ENCODE measurements at regions not wholly inside any gene's neighbourhood (a gene's known extent, or its start where the extent isn't known, plus 50 kb on each side); places are given as distances from the start of the nearest gene placed in this dataset.

- DNase-seq (no peak), ATAC-seq (ENCODE audit: insufficient read depth, low read depth) (no peak)
- H3K4me2 ChIP-seq (ENCODE audit: insufficient read depth, low read length): no peak overlapping the region
- H3K36me3 ChIP-seq (ENCODE audit: insufficient read depth, low read length): no peaks in the 10 kb centered on the region
- no peak overlapping the region for H2AFZ ChIP-seq (ENCODE audit: low read depth, low read length)
- H3K4me1 ChIP-seq (ENCODE audit: insufficient read depth, low read length): no peaks in the 10 kb centered on the region
- H4K20me1 ChIP-seq (ENCODE audit: insufficient read depth, low read length): no peaks in the 10 kb centered on the region
- no peak overlapping the region for H3K27ac ChIP-seq (ENCODE audit: low read length)
- TF ChIP-seq CTCF (IDR thresholded peaks at IDR 0.05; ENCODE audit: borderline replicate concordance, extremely low read depth, low read length, poor library complexity, severe bottlenecking) (no peak), EZH2 (IDR thresholded peaks at IDR 0.05; ENCODE audit: borderline replicate concordance, low read depth, low read length, severe bottlenecking) (no peak)
- H3K9me3 ChIP-seq (ENCODE audit: insufficient read depth, low read length, severe bottlenecking): no peaks in the 10 kb centered on the region
- no peaks in the 10 kb centered on the region for H3K79me2 ChIP-seq (ENCODE audit: insufficient read depth, low read length)
- H3K27me3 ChIP-seq (ENCODE audit: insufficient read depth, low read length, poor library complexity): no peaks in the 10 kb centered on the region
- H3K9ac ChIP-seq (ENCODE audit: low read depth, low read length): no peak overlapping the region
- H3K4me3 ChIP-seq (ENCODE audit: low read depth in 1 of 2, low read length in 2 of 2): no peak overlapping the region
These were observed 57.2 kb upstream of the FGF10 start for GRCh38 chr5:44446399-44446798.

GRCh38 chr5:44443172-44443571 is 54.0 kb upstream of the FGF10 start:
- DNase-seq: no peak
- no peaks in the 10 kb centered on the region for H4K20me1 ChIP-seq (ENCODE audit: insufficient read depth, low read length)
- no peaks in the 10 kb centered on the region for H3K27me3 ChIP-seq (ENCODE audit: insufficient read depth, low read length, poor library complexity)

GRCh38 chr5:44441460-44441859 is 52.2 kb upstream of the FGF10 start:
- H3K4me2 ChIP-seq (ENCODE audit: insufficient read depth, low read length): no peak overlapping the region
- H2AFZ ChIP-seq (ENCODE audit: low read depth, low read length): no peak overlapping the region
- TF ChIP-seq CTCF (IDR thresholded peaks at IDR 0.05; ENCODE audit: borderline replicate concordance, extremely low read depth, low read length, poor library complexity, severe bottlenecking) (no peak), EZH2 (IDR thresholded peaks at IDR 0.05; ENCODE audit: borderline replicate concordance, low read depth, low read length, severe bottlenecking) (no peak)
- no peaks in the 10 kb centered on the region for H3K27me3 ChIP-seq (ENCODE audit: insufficient read depth, low read length, poor library complexity)
- no peaks in the 10 kb centered on the region for H3K79me2 ChIP-seq (ENCODE audit: insufficient read depth, low read length)
- H3K4me1 ChIP-seq (ENCODE audit: insufficient read depth, low read length): no peaks in the 10 kb centered on the region
- H3K9ac ChIP-seq (ENCODE audit: low read depth, low read length): no peak overlapping the region
- DNase-seq: no peak
- no peaks in the 10 kb centered on the region for H4K20me1 ChIP-seq (ENCODE audit: insufficient read depth, low read length)
- no peak overlapping the region for H3K27ac ChIP-seq (ENCODE audit: low read length)
- no peak overlapping the region for H3K4me3 ChIP-seq (ENCODE audit: low read depth in 1 of 2, low read length in 2 of 2)
- no peaks in the 10 kb centered on the region for H3K9me3 ChIP-seq (ENCODE audit: insufficient read depth, low read length, severe bottlenecking)
- H3K36me3 ChIP-seq (ENCODE audit: insufficient read depth, low read length): no peaks in the 10 kb centered on the region
- ATAC-seq (ENCODE audit: insufficient read depth, low read depth): no peak

More at GRCh38 chr5:44443172-44443571, 54.0 kb upstream of the FGF10 start:
- Histone ChIP-seq H3K9me3 (ENCODE audit: insufficient read depth, low read length, severe bottlenecking) (no peaks in the 10 kb centered on the region), H3K4me1 (ENCODE audit: insufficient read depth, low read length) (no peaks in the 10 kb centered on the region), H3K79me2 (ENCODE audit: insufficient read depth, low read length) (no peaks in the 10 kb centered on the region), H3K9ac (ENCODE audit: low read depth, low read length) (no peak overlapping the region), H3K27ac (ENCODE audit: low read length) (no peak overlapping the region), H3K4me2 (ENCODE audit: insufficient read depth, low read length) (no peak overlapping the region), H3K36me3 (ENCODE audit: insufficient read depth, low read length) (no peaks in the 10 kb centered on the region), H3K4me3 (ENCODE audit: low read depth in 1 of 2, low read length in 2 of 2) (no peak overlapping the region), H2AFZ (ENCODE audit: low read depth, low read length) (no peak overlapping the region)
- TF ChIP-seq EZH2 (IDR thresholded peaks at IDR 0.05; ENCODE audit: borderline replicate concordance, low read depth, low read length, severe bottlenecking) (no peak), CTCF (IDR thresholded peaks at IDR 0.05; ENCODE audit: borderline replicate concordance, extremely low read depth, low read length, poor library complexity, severe bottlenecking) (no peak)
- no peak for ATAC-seq (ENCODE audit: insufficient read depth, low read depth)

- Histone ChIP-seq H4K20me1 (ENCODE audit: insufficient read depth, low read length) (no peaks in the 10 kb centered on the region), H3K9ac (ENCODE audit: low read depth, low read length) (no peak overlapping the region), H3K27me3 (ENCODE audit: insufficient read depth, low read length, poor library complexity) (no peaks in the 10 kb centered on the region), H3K9me3 (ENCODE audit: insufficient read depth, low read length, severe bottlenecking) (no peaks in the 10 kb centered on the region), H3K4me2 (ENCODE audit: insufficient read depth, low read length) (no peak overlapping the region), H3K4me3 (ENCODE audit: low read depth in 1 of 2, low read length in 2 of 2) (no peak overlapping the region), H3K27ac (ENCODE audit: low read length) (no peak overlapping the region), H3K4me1 (ENCODE audit: insufficient read depth, low read length) (no peaks in the 10 kb centered on the region), H3K36me3 (ENCODE audit: insufficient read depth, low read length) (no peaks in the 10 kb centered on the region), H3K79me2 (ENCODE audit: insufficient read depth, low read length) (no peaks in the 10 kb centered on the region), H2AFZ (ENCODE audit: low read depth, low read length) (no peak overlapping the region)
- ATAC-seq (ENCODE audit: insufficient read depth, low read depth) (no peak), DNase-seq (no peak)
- no peak for TF ChIP-seq EZH2 (IDR thresholded peaks at IDR 0.05; ENCODE audit: borderline replicate concordance, low read depth, low read length, severe bottlenecking)
- TF ChIP-seq CTCF (IDR thresholded peaks at IDR 0.05; ENCODE audit: borderline replicate concordance, extremely low read depth, low read length, poor library complexity, severe bottlenecking): no peak
These were observed 51.0 kb upstream of the FGF10 start for GRCh38 chr5:44440186-44440585.
